Smooth muscle cell of the brain vasculature (primary cell): ENCODE measurements at regions not wholly inside any gene's neighbourhood (a gene's known extent, or its start where the extent isn't known, plus 50 kb on each side); places are given as distances from the start of the nearest gene placed in this dataset.

Experiments used
- DNase-seq: peaks from one replicate; pipeline ENCODE4 v3.0.0-alpha.2; 2012; ENCODE audit warnings: low read depth, low spot score

- no peak for DNase-seq
Observed at GRCh38 chr16:54521327-54521726, 234.7 kb upstream of the IRX3 start.

- DNase-seq = no peak
Observed at GRCh38 chr16:54519161-54519695, 232.6 kb upstream of the IRX3 start.

GRCh38 chr16:54517181-54517580 lies 230.6 kb upstream of the IRX3 start:
- no peak for DNase-seq

- DNase-seq = no peak
Observed at GRCh38 chr16:54512467-54512995, 225.9 kb upstream of the IRX3 start.

GRCh38 chr16:54511222-54511731 lies 224.7 kb upstream of the IRX3 start:
- DNase-seq = no peak

GRCh38 chr16:54510685-54511221 lies 224.2 kb upstream of the IRX3 start:
- DNase-seq = no peak

GRCh38 chr16:54509456-54509855 lies 222.9 kb upstream of the IRX3 start:
- DNase-seq = peak; percentile 41

- DNase-seq = no peak
Observed at GRCh38 chr16:54508351-54508750, 221.8 kb upstream of the IRX3 start.

- DNase-seq = no peak
Observed at GRCh38 chr16:54506741-54507500, 220.3 kb upstream of the IRX3 start.

- DNase-seq = no peak
Observed at GRCh38 chr16:54506214-54506580, 219.6 kb upstream of the IRX3 start.

- DNase-seq = no peak
Observed at GRCh38 chr16:54505549-54506213, 219.1 kb upstream of the IRX3 start.

- no peak for DNase-seq
Observed at GRCh38 chr16:54504372-54504771, 217.8 kb upstream of the IRX3 start.

GRCh38 chr16:54503856-54504219 lies 217.3 kb upstream of the IRX3 start:
- no peak for DNase-seq

- DNase-seq = no peak
Observed at GRCh38 chr16:54503011-54503855, 216.6 kb upstream of the IRX3 start.

GRCh38 chr16:54501797-54502196 lies 215.2 kb upstream of the IRX3 start:
- DNase-seq = no peak

GRCh38 chr16:54493594-54493993 lies 207.0 kb upstream of the IRX3 start:
- DNase-seq = no peak

- DNase-seq = no peak
Observed at GRCh38 chr16:54493061-54493460, 206.5 kb upstream of the IRX3 start.

- no peak for DNase-seq
Observed at GRCh38 chr16:54490112-54490488, 203.5 kb upstream of the IRX3 start.

- no peak for DNase-seq
Observed at GRCh38 chr16:54489225-54490111, 202.9 kb upstream of the IRX3 start.

- no peak for DNase-seq
Observed at GRCh38 chr16:54488729-54489128, 202.1 kb upstream of the IRX3 start.

- DNase-seq = no peak
Observed at GRCh38 chr16:54487933-54488332, 201.3 kb upstream of the IRX3 start.
